Eye (tissue), 1 donor: ENCODE measurements at regions not wholly inside any gene's neighbourhood (a gene's known extent, or its start where the extent isn't known, plus 50 kb on each side); places are given as distances from the start of the nearest gene placed in this dataset.
A peak's percentile ranks its signal among the peaks of the same experiment; 100 is the strongest.
"Not testable (repeated sequence)": the region's sequence is repeated elsewhere in the genome, so short reads cannot be mapped to it uniquely, and the experiment has no call there.

Experiments used
- DNase-seq: peaks from one replicate; pipeline ENCODE4 v3.0.0-alpha.2; 2015

DNA sequence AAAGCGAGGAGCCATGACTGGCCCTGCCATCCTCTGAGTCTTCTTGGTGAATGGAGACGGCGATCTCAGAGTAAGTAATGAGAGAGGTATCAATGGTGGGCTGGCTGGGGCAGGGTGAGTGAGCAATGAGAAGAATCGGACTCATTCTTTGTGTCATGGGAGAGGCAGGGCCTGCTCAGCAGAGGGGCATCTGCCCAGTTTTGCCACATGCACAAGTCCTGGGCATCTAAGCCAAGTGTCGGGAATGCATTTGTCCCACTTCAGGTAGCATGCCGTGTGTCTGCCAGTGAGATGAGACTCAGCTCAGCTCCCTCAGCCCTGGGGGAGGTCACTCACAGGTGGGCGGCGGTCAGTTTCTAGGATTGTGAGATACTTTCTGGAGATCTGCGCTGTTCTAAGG is 791.0 kb upstream of the RAB6C start:
- DNase-seq, result no peak

GRCh38 chr2:129189617-129190319 is 789.7 kb upstream of the RAB6C start:
- no peak for DNase-seq

DNA sequence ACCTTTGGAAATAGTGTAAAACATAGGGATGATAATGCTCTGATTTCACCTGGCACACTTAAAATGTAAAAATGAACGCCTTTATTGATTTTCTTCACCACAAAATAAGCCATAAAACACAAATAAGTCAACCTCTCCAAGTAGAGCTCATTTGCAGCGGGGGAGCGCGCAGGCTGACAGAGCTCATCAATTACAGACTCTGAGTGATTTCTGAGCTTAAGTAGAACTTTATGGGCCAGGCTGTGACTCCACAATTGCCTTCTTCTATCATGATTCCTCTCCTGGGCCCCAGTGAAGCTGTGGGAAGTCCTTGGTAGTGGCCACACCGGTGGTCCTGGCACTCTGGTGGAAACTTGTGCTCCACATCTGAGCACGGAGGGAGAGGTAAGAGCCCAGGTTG is 789.0 kb upstream of the RAB6C start:
- no peak for DNase-seq

- DNase-seq, result no peak
Measured at GRCh38 chr2:129191530-129191929, 787.9 kb upstream of the RAB6C start.

- no peak for DNase-seq
Measured at GRCh38 chr2:129192117-129192516, 787.3 kb upstream of the RAB6C start.

DNA sequence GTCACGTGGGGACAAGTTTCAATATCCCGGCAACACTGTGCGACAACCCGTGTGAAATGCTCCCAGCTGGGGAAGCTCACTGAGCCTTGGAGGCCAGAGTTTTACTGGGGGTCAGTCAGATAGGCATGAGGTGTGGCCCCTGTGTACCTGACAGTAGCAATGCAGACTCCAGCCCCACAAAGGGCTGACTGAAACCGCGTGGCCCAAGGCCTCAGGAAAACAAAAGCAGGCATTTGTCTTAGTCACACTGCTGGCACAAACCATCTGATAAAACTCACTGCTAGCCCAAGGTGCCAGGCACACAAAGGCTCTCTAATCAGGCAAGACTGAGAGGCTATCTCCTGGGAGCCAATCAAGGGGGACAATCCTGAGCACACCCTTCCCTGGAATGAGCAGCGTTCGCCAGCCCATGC is 786.6 kb upstream of the RAB6C start:
- DNase-seq, result no peak

GRCh38 chr2:129193961-129194360 is 785.5 kb upstream of the RAB6C start:
- no peak for DNase-seq

DNA sequence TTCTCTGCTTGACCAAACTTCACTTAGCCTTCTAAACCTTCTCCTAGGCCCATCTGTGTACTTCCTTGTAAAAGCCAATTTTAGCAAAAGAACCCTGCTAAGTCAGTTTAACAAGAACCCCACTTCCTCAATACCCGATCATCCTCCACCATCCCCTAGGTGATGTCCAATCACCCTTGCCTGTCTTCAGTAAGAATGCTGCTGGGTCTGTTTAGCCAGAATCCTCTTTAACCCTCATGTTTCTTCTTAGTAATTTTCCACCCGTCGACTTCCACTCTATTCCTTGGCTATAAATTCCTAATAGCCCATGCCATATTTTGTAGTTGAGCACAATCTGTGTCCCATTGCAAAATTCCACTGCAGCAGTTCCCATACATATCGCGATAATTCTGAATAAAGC is 780.0 kb upstream of the RAB6C start:
- DNase-seq, result no peak

GRCh38 chr2:129201696-129202095 is 777.8 kb upstream of the RAB6C start:
- peak; percentile 10 for DNase-seq

DNA sequence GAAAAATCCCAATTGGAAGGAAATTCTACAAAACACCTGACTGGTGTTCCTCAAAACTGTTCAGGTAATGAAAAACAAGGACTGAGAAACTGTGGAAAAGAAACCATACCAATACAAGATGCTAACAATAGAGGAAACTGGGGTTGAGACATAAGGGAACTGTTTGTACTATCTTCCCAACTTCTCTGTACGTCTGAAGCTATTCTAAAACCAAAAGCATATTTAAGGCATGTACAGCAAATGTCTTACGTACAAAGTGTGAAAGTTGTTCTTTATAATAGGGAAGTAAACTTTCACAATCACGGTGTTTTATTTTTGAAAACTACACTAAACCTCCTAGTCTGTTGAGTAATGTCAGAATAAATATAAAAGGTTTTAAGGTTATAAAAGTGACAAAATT is 776.1 kb upstream of the RAB6C start:
- DNase-seq, result no peak

DNA sequence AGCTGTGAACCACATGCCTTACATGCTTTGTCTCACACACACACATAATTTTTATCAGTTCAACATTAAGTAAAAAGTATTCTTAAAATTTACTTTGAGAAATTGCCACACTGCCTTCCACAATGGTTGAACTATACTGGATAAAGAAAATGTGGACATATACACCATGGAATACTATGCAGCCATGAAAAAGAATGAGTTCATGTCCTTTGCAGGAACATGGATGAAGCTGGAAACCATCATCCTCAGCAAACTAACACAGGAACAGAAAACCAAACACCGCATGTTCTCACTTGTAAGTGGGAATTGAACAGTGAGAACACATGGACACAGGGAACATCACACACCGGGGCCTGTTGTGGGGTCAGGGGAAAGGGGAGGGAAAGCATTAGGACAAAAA is 774.9 kb upstream of the RAB6C start:
- not testable (repeated sequence) for DNase-seq

DNA sequence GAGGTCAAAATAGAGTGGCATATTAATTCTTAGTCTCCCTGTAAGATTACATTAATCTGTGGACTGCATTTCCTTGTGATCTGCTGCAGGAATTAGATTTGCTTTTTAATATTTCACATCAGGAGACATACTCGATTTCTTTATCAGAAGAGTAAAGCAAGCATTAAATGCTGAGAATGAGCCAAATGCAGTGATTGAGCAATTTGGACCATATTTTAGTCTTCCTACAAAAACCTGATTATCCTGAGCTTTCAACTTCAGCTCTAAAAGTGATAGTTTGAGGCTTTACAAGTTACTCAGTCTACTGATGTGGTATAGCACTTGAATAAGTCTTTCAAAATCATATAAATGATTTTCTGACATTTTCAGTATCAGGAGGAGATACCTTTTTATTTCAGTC is 774.3 kb upstream of the RAB6C start:
- DNase-seq, result no peak

GRCh38 chr2:129205766-129206165 is 773.7 kb upstream of the RAB6C start:
- DNase-seq, result no peak

DNA sequence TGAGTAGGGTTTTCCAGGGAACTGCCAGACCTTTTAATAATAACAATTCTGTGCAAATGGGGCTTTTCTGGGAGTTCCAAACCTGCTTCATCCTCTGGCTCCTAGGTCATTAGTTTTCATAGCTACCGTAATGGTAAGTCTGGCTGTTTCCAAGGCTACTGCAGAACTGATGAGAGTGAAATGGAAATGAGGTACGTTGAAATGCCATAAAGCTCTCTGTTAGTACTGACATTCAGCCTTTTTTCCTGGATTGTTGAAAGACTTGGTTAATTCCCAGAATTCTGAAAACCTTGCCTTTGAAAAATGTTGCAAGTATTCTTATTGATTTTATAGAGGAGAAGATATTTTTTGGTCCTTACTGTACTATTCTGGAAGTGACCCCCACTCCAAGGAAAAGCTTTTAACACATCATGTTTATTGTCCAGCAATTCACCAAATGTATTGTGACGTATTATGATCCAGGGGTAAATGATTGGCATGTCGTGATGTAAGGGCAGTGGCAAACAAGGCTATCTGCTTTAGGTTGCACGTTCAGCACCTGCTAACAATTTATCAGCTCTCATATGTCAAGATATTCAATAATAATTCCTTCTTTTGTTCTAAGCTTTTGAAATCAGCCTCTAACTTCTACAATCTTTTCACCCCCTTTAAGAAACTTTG is 767.0 kb upstream of the RAB6C start:
- no peak for DNase-seq

- DNase-seq, result no peak
Measured at GRCh38 chr2:129224022-129224421, 755.4 kb upstream of the RAB6C start.

- no peak for DNase-seq
Measured at GRCh38 chr2:129224486-129224885, 755.0 kb upstream of the RAB6C start.

- no peak for DNase-seq
Measured at GRCh38 chr2:129229196-129229595, 750.3 kb upstream of the RAB6C start.

GRCh38 chr2:129229830-129230441 is 749.5 kb upstream of the RAB6C start:
- DNase-seq, result no peak

DNA sequence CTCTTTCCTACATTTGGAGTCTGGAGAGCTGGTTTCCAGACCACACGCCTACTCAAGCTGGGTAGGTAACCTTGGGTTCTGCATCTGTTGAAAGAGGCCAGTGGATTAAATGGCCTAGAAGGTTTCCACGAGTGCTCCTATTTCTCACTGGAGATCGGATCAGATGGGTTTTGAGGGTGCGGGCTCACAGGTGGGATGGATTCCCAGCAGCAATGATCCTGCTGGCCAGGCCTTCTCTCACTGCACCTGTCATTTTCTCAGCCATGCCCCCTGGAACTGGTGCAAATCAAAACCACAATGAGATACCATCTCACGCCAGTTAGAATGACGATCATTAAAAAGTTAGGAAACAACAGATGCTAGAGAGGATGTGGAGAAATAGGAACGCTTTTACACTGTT is 747.5 kb upstream of the RAB6C start:
- no peak for DNase-seq

- DNase-seq, result no peak
Measured at GRCh38 chr2:129233166-129233565, 746.3 kb upstream of the RAB6C start.

DNA sequence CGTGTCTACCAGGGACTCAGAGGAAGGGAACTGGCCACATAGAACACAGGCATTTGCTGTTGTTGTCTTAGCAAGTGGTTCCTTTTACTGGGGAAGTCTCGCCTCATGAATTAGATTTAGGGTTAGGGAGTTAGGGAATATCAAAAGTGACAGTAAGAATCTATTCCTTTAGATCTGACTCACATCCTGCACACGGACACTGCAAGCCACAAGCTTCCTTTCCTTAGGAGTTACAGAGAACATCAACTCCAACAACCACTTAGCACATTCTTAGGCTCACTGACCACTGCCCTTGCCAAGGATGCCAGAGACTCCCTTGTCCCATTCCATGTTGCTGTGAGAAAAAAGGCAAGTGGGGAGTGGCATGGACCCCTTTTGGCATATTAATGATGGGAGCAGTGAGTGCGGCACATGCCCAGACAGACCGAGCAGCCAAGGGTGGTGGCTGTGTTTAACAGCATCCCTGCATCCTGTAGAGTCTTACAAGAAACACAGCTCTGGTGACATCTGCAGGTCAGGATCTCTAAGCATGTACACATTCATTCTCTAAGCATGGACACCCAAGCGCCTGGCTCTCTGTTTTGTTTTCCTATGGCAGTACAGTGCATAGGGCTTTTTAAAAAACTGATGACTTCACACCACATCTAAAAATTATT is 745.6 kb upstream of the RAB6C start:
- peak; percentile 66 for DNase-seq

- no peak for DNase-seq
Measured at GRCh38 chr2:129236601-129237000, 742.9 kb upstream of the RAB6C start.

- no peak for DNase-seq
Measured at GRCh38 chr2:129237966-129238725, 741.3 kb upstream of the RAB6C start.
